ENCODE measurements at regions not wholly inside any gene's neighbourhood (a gene's known extent, or its start where the extent isn't known, plus 50 kb on each side); places are given as distances from the start of the nearest gene placed in this dataset.

DNA sequence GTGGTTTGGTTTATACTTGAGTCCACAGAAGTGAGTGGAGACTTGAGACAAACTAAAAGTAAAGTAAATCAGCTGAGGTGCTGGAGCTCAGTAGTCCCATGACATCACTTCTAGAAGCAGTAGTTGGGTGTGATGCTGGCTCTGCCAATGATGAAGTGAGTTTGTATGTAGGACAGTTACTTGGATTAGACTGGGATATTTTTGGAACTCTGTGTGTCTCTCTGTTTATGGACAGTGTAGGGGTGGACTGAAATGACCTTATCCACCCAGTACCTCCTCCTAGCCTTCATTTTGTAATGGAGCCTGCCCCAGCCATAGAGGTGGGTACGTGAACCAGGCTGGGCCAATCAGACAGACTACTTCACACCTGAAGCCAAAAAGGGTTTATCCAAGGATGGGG lies 52.2 kb downstream of the POLR1D start:
- CTCF ChIA-PET, result no interaction called here
- POLR2A ChIA-PET, result no interaction called here

DNA sequence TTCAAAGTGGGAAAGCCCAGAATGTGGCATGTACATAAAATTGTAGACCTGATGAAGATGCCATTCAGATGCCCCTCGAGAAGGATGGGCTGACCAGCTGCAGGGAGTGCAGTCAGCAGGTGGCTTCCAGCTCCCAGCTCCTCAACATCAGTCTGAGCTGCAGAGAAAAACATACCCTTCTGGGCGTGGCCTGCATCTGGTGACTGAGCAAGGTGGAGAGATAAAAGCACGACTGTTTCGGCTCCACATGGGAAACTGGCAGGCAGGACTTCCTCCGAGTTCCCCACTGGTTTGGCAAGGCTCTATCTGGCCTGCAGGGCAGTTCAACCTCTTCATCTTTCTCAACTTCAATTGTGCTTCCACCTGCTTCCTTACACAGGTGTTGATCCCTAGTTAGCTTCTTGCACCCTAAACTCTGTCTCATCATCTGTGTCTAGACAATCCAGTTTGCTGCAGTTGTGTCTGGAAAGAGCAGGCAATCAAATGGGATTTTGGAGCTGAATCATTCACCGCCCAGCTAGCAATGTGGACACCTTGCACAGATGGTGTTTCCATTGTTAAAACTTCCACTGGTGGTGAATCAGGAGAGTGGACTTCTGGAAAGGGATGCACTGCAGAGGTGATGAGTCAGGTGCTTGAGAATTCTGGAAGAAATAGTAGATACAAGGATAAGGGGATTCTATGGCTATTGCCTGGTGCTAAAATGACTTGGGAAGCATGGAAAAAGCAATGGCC lies 56.8 kb downstream of the POLR1D start:
- POLR2A ChIA-PET, result no interaction called here
- CTCF ChIA-PET, result interaction anchor here (0.6 kb wide), 1 partner anchor 191 kb away, joined by 4 read pairs; no protein-coding TSS in a partner anchor

GRCh38 chr13:27679396-27679795 lies 57.7 kb downstream of the POLR1D start:
- ChIA-PET POLR2A (no interaction called here), CTCF (no interaction called here)

GRCh38 chr13:27679896-27680295 lies 58.2 kb downstream of the POLR1D start:
- ChIA-PET CTCF (no interaction called here), POLR2A (no interaction called here)

GRCh38 chr13:27680465-27680864 lies 58.8 kb downstream of the POLR1D start:
- CTCF ChIA-PET, result no interaction called here
- POLR2A ChIA-PET, result no interaction called here

GRCh38 chr13:27691207-27691606 lies 69.5 kb downstream of the POLR1D start:
- ChIA-PET POLR2A (no interaction called here), CTCF (no interaction called here)

- ChIA-PET POLR2A (no interaction called here), CTCF (no interaction called here)
These were observed 75.0 kb downstream of the POLR1D start for GRCh38 chr13:27696731-27697130.

DNA sequence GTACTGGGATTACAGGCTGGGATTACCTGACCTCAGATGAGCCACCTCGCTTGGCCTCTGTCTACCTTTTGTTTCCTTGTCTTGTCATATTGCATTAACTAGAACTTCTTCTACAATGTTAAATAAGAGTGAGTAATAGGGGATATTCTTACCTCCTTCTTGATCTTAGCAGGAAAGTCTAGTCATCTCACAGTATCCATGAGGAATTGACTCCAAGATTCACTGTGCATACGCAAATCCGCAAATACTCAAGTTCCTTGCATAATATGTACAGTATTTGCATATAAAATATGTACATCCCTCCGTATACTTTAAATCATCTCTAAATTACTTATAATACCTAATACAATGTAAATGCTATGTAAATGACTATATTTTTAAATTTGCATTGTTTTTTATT lies 78.3 kb downstream of the POLR1D start:
- POLR2A ChIA-PET, result no interaction called here

GRCh38 chr13:27704681-27705080 lies 83.0 kb downstream of the POLR1D start:
- ChIA-PET POLR2A (no interaction called here), CTCF (no interaction called here)

More for the DNA sequence above, 78.3 kb downstream of the POLR1D start:
- CTCF ChIA-PET, result no interaction called here

DNA sequence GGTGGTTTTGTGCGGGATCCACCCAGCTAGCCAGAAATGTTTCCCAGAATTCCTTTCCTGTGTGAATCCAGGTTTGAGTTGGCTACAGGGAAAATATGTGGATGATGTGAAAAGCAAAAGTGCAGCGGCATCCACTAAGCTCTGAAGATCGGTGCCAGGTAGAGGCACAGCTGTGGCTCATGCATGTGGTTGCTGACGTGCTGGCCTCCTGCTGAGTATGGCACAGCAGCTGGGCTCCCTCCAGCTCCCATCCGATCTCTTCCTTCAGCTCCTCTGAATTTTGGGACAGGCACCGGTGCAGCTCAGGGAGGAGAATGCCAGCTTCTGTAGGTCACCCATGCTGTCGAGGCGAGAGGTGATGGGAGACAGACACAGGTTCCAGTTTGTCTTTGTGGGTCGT lies 84.0 kb upstream of the GSX1 start:
- CTCF ChIA-PET, result no interaction called here
- POLR2A ChIA-PET, result interaction anchor here (0.5 kb wide), 1 partner anchor 654 kb away, joined by 3 read pairs; no protein-coding TSS in a partner anchor

- POLR2A ChIA-PET, result no interaction called here
These were observed 82.5 kb upstream of the GSX1 start for GRCh38 chr13:27709779-27710178.

DNA sequence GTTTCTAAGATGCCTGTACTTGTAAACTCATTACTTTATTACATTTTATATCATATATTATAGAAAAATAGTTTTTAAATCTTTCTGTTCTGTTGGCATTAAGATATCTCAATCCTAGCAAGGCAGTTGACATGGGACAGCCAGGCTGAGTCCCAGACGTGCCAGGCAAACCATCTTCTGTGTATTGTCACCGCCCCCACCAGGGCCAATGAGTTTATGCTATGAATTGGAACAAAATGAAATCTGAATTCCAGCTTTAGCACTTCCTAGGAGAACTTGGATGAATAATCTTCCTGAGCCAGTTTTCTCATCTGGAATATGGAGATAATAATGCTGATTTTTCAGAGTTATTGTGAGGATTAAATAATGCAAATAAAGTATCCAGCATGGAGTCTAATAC lies 79.9 kb upstream of the GSX1 start:
- CTCF ChIA-PET, result no interaction called here
- POLR2A ChIA-PET, result no interaction called here

More at GRCh38 chr13:27709779-27710178, 82.5 kb upstream of the GSX1 start:
- CTCF ChIA-PET, result no interaction called here

GRCh38 chr13:27713767-27714166 lies 78.5 kb upstream of the GSX1 start:
- POLR2A ChIA-PET, result no interaction called here
- CTCF ChIA-PET, result no interaction called here

GRCh38 chr13:27721681-27722080 lies 70.6 kb upstream of the GSX1 start:
- POLR2A ChIA-PET, result no interaction called here
- CTCF ChIA-PET, result no interaction called here

- CTCF ChIA-PET, result no interaction called here
- POLR2A ChIA-PET, result no interaction called here
These were observed 64.0 kb upstream of the GSX1 start for GRCh38 chr13:27728271-27728670.

GRCh38 chr13:27730191-27730590 lies 62.1 kb upstream of the GSX1 start:
- ChIA-PET CTCF (no interaction called here), POLR2A (no interaction called here)

Data from activated CD8-positive, alpha-beta memory T cell treated with anti-CD3 and anti-CD28 coated beads for 36 hours (primary cell).